ENCODE measurements at regions not wholly inside any gene's neighbourhood (a gene's known extent, or its start where the extent isn't known, plus 50 kb on each side); places are given as distances from the start of the nearest gene placed in this dataset.

DNA sequence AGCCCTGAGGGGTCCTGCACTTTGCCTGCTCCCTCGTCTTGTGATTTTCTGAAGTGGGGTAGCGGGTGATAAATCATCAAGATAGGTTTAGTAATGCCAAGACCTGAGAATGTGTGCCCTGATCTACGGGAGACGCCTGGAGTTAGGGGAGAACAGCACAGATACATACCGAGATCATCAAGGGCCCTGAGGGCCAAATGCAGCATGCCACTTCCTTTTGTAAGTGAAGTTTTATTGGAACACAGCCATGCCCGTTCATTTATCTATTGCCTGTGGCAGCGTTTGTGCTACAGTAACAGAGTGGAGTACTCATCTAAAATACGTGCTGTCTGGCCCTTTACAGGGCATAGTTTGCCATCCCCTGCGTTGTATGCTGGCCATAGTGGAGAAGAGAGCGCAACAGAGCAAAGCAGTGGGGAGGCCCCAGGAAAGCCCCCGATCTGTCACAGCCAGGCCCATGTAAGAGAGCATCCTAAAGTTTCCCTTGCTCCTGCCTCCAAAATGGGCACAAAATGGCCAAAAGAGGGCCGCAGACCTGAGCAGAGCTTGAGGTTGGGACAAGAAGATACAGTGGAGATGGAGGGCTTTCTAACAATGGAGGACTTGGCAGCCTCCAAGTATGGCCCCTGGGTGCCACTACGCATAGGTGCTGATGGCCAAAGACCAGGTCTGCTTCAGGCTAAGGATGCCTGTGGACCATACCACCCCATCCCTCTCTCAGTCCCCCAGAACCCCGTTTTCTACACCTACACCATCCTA, 167.0 kb downstream of the SMIM20 start (continued):
- TF ChIP-seq, protein P1, sequence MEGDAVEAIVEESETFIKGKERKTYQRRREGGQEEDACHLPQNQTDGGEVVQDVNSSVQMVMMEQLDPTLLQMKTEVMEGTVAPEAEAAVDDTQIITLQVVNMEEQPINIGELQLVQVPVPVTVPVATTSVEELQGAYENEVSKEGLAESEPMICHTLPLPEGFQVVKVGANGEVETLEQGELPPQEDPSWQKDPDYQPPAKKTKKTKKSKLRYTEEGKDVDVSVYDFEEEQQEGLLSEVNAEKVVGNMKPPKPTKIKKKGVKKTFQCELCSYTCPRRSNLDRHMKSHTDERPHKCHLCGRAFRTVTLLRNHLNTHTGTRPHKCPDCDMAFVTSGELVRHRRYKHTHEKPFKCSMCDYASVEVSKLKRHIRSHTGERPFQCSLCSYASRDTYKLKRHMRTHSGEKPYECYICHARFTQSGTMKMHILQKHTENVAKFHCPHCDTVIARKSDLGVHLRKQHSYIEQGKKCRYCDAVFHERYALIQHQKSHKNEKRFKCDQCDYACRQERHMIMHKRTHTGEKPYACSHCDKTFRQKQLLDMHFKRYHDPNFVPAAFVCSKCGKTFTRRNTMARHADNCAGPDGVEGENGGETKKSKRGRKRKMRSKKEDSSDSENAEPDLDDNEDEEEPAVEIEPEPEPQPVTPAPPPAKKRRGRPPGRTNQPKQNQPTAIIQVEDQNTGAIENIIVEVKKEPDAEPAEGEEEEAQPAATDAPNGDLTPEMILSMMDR (IDR thresholded peaks at IDR 0.05; ENCODE audit: control extremely low read depth in 1 of 3, insufficient read depth in 1 of 3, low read depth in 1 of 3, low read length in 3 of 3): no peak
- no peak for TF ChIP-seq JUND (IDR thresholded peaks at IDR 0.05; ENCODE audit: low read length)
- TF ChIP-seq TBP (IDR thresholded peaks at IDR 0.05; ENCODE audit: low read depth, low read length): no peak
- no peak for TF ChIP-seq SP1 (IDR thresholded peaks at IDR 0.05; ENCODE audit: low read depth, low read length)
- TF ChIP-seq MAX (IDR thresholded peaks at IDR 0.05): no peak
- no peak for TF ChIP-seq CHD1 (IDR thresholded peaks at IDR 0.05; ENCODE audit: low read depth, low read length)
- TF ChIP-seq RXRA (IDR thresholded peaks at IDR 0.05; ENCODE audit: insufficient read depth, low read depth, low read length): no peak

Data from H1 (cell line).